DND-41 (cell line): ENCODE measurements at regions not wholly inside any gene's neighbourhood (a gene's known extent, or its start where the extent isn't known, plus 50 kb on each side); places are given as distances from the start of the nearest gene placed in this dataset.

Experiments used
- ATAC-seq: fragments of 200-7000 bp; cut with Tn5 transposase; 3 replicates; pipeline ENCODE4 v1.9.1; 2021; ENCODE audit warnings: low read depth; ENCODE audit not compliant: insufficient read depth
- DNase-seq: peaks from one replicate; pipeline ENCODE4 v3.0.0-alpha.2; 2020
- H2AFZ ChIP-seq: 2 replicates; pipeline ENCODE4 v1.6.0; 2012; ENCODE audit warnings: low read depth, low read length
- H3K27ac ChIP-seq: 2 replicates; pipeline ENCODE4 v1.5.1; 2012; ENCODE audit warnings: low read length, inconsistent platforms
- H3K27me3 ChIP-seq: fragments of 200-600 bp; sonication (generic); 2 replicates; pipeline ENCODE4 v1.6.0; 2012; ENCODE audit warnings: low read length, mild to moderate bottlenecking, inconsistent platforms; ENCODE audit not compliant: insufficient read depth, poor library complexity
- H3K36me3 ChIP-seq: 2 replicates; pipeline ENCODE4 v1.5.1; 2012; ENCODE audit warnings: low read length, inconsistent platforms; ENCODE audit not compliant: insufficient read depth
- H3K4me1 ChIP-seq: 2 replicates; pipeline ENCODE4 v1.5.1; 2012; ENCODE audit warnings: mild to moderate bottlenecking, low read length; ENCODE audit not compliant: insufficient read depth
- H3K4me2 ChIP-seq: 2 replicates; pipeline ENCODE4 v1.6.0; 2012; ENCODE audit warnings: mild to moderate bottlenecking, moderate library complexity, low read length, inconsistent platforms; ENCODE audit not compliant: insufficient read depth
- H3K4me3 ChIP-seq, 2 experiments: fragments of 200-600 bp in 1 of 2; shearing (Covaris generic) in 1 of 2; 2 replicates each; pipeline ENCODE4 v1.5.1; 2012 to 2016; ENCODE audit warnings: inconsistent platforms in 2 of 2, low read length in 2 of 2, mild to moderate bottlenecking in 2 of 2, low read depth in 1 of 2, moderate library complexity in 1 of 2
- H3K79me2 ChIP-seq: 2 replicates; pipeline ENCODE4 v1.6.0; 2012; ENCODE audit warnings: low read length, inconsistent platforms; ENCODE audit not compliant: insufficient read depth
- H3K9ac ChIP-seq: 2 replicates; pipeline ENCODE4 v1.6.0; 2012; ENCODE audit warnings: low read depth, mild to moderate bottlenecking, inconsistent platforms, low read length, moderate library complexity
- H3K9me3 ChIP-seq: 2 replicates; pipeline ENCODE4 v1.5.1; 2012; ENCODE audit warnings: low read length, moderate library complexity, mild to moderate bottlenecking, inconsistent platforms; ENCODE audit not compliant: insufficient read depth, severe bottlenecking
- H4K20me1 ChIP-seq: 2 replicates; pipeline ENCODE4 v1.6.0; 2012; ENCODE audit warnings: low read length; ENCODE audit not compliant: insufficient read depth
- CTCF ChIP-seq: IDR thresholded peaks from 2 replicates; pipeline ENCODE4 v1.5.1; 2012; ENCODE audit warnings: borderline replicate concordance, low read length, moderate library complexity, mild to moderate bottlenecking; ENCODE audit not compliant: poor library complexity, severe bottlenecking; ENCODE audit errors: extremely low read depth
- EZH2 ChIP-seq: IDR thresholded peaks from 3 replicates; pipeline ENCODE4 v1.6.1; 2012; ENCODE audit warnings: borderline replicate concordance, low read depth, mild to moderate bottlenecking, moderate library complexity, low read length, inconsistent platforms; ENCODE audit not compliant: severe bottlenecking

GRCh38 chr1:39145331-39145965 is 59.0 kb upstream of the MACF1 start:
- no peak for TF ChIP-seq EZH2
- TF ChIP-seq CTCF, result no peak
- Histone ChIP-seq H3K4me2 (no peak overlapping the region), H3K4me1 (no peaks in the 10 kb centered on the region), H3K9me3 (no peaks in the 10 kb centered on the region), H4K20me1 (peaks cover 7% of the 10 kb centered on the region), H3K9ac (no peak overlapping the region), H3K79me2 (no peaks in the 10 kb centered on the region), H3K36me3 (no peaks in the 10 kb centered on the region), H3K4me3 (no peak overlapping the region), H3K27ac (no peak overlapping the region), H2AFZ (no peak overlapping the region), H3K27me3 (no peaks in the 10 kb centered on the region)
- ATAC-seq, result no peak
- no peak for DNase-seq

- ATAC-seq (no peak), DNase-seq (no peak)
- H2AFZ ChIP-seq, result no peak overlapping the region
- H3K79me2 ChIP-seq, result no peaks in the 10 kb centered on the region
- no peaks in the 10 kb centered on the region for H3K9me3 ChIP-seq
- no peak overlapping the region for H3K27ac ChIP-seq
- no peaks in the 10 kb centered on the region for H3K4me1 ChIP-seq
- peaks cover 7% of the 10 kb centered on the region for H4K20me1 ChIP-seq
- H3K4me3 ChIP-seq, result no peak overlapping the region
- no peak overlapping the region for H3K4me2 ChIP-seq
- H3K9ac ChIP-seq, result no peak overlapping the region
- no peaks in the 10 kb centered on the region for H3K27me3 ChIP-seq
- H3K36me3 ChIP-seq, result no peaks in the 10 kb centered on the region
- no peak for TF ChIP-seq EZH2
Measured at GRCh38 chr1:39146681-39147080, 57.8 kb upstream of the MACF1 start.

- ATAC-seq, result no peak
Measured at GRCh38 chr1:39147099-39148025, 57.1 kb upstream of the MACF1 start.

More at GRCh38 chr1:39147099-39148025, 57.1 kb upstream of the MACF1 start:
- H3K4me2 ChIP-seq, result no peak overlapping the region
- no peaks in the 10 kb centered on the region for H3K4me1 ChIP-seq
- H4K20me1 ChIP-seq, result peaks cover 7% of the 10 kb centered on the region
- H3K9me3 ChIP-seq, result no peaks in the 10 kb centered on the region
- TF ChIP-seq CTCF (no peak), EZH2 (no peak)
- no peak overlapping the region for H2AFZ ChIP-seq
- H3K79me2 ChIP-seq, result no peaks in the 10 kb centered on the region
- H3K36me3 ChIP-seq, result no peaks in the 10 kb centered on the region
- no peak for DNase-seq
- H3K4me3 ChIP-seq, result no peak overlapping the region
- H3K27ac ChIP-seq, result no peak overlapping the region
- no peak overlapping the region for H3K9ac ChIP-seq
- no peaks in the 10 kb centered on the region for H3K27me3 ChIP-seq
